HAP-1 (cell line): ENCODE measurements at regions not wholly inside any gene's neighbourhood (a gene's known extent, or its start where the extent isn't known, plus 50 kb on each side); places are given as distances from the start of the nearest gene placed in this dataset.

ENCODE experiments used
- DNase-seq, 2 experiments: peaks; one replicate each; pipeline ENCODE4 v3.0.0-alpha.2; 2016 to 2020; ENCODE audit warnings: low spot score in 2 of 2
- H3K27me3 ChIP-seq: fragments of 250-450 bp; sonication (Bioruptor Pico); 2 replicates; pipeline ENCODE4 v1.5.1; 2020; ENCODE audit warnings: low read depth, mild to moderate bottlenecking, moderate library complexity
- H3K36me3 ChIP-seq: fragments of 250-450 bp; sonication (Bioruptor Pico); replicated peaks from 2 replicates; pipeline ENCODE4 v1.5.1; 2020; ENCODE audit warnings: mild to moderate bottlenecking
- H3K4me1 ChIP-seq: fragments of 250-450 bp; sonication (Bioruptor Pico); 2 replicates; pipeline ENCODE4 v1.5.1; 2020; ENCODE audit warnings: mild to moderate bottlenecking
- H3K4me3 ChIP-seq: fragments of 250-450 bp; sonication (Bioruptor Pico); 2 replicates; pipeline ENCODE4 v1.5.1; 2020; ENCODE audit warnings: mild to moderate bottlenecking, moderate library complexity
- H3K9me3 ChIP-seq: fragments of 250-450 bp; sonication (Bioruptor Pico); 2 replicates; pipeline ENCODE4 v1.5.1; 2020; ENCODE audit warnings: mild to moderate bottlenecking, moderate library complexity
- in situ Hi-C: fragments of 300-500 bp; cut with MboI; formaldehyde crosslinking; loops from 3 replicates; pipeline ENCODE4 v1.14.3; 2020; ENCODE audit warnings: low sequenced_read_pairs, inconsistent platforms, mixed read lengths

- Histone ChIP-seq H3K27me3 (no peaks in the 10 kb centered on the region), H3K4me1 (no peaks in the 10 kb centered on the region), H3K9me3 (no peaks in the 10 kb centered on the region), H3K4me3 (no peak overlapping the region), H3K36me3 (no peaks in the 10 kb centered on the region)
- DNase-seq, result no peak
- in situ Hi-C loops, result no loop called here
Measured at GRCh38 chr3:148428862-148429605, 268.7 kb upstream of the AGTR1 start.

- H3K36me3 ChIP-seq, result no peaks in the 10 kb centered on the region
- in situ Hi-C loops, result no loop called here
- no peak for DNase-seq
- H3K4me3 ChIP-seq, result no peak overlapping the region
- no peaks in the 10 kb centered on the region for H3K27me3 ChIP-seq
- no peaks in the 10 kb centered on the region for H3K9me3 ChIP-seq
- H3K4me1 ChIP-seq, result no peaks in the 10 kb centered on the region
Measured at GRCh38 chr3:148433665-148434064, 264.0 kb upstream of the AGTR1 start.

GRCh38 chr3:148435534-148435933 lies 262.2 kb upstream of the AGTR1 start:
- DNase-seq, result no peak
- Histone ChIP-seq H3K4me3 (no peak overlapping the region), H3K36me3 (no peaks in the 10 kb centered on the region), H3K4me1 (no peaks in the 10 kb centered on the region), H3K9me3 (no peaks in the 10 kb centered on the region), H3K27me3 (no peaks in the 10 kb centered on the region)
- in situ Hi-C loops, result no loop called here

- Histone ChIP-seq H3K4me1 (no peaks in the 10 kb centered on the region), H3K9me3 (no peaks in the 10 kb centered on the region), H3K36me3 (no peaks in the 10 kb centered on the region), H3K4me3 (no peak overlapping the region), H3K27me3 (no peaks in the 10 kb centered on the region)
- no peak for DNase-seq
- in situ Hi-C loops, result no loop called here
Measured at GRCh38 chr3:148439254-148439822, 258.4 kb upstream of the AGTR1 start.

- Histone ChIP-seq H3K9me3 (no peaks in the 10 kb centered on the region), H3K4me3 (no peak overlapping the region), H3K4me1 (no peaks in the 10 kb centered on the region), H3K27me3 (no peaks in the 10 kb centered on the region), H3K36me3 (no peaks in the 10 kb centered on the region)
- in situ Hi-C loops, result no loop called here
- DNase-seq, result no peak
Measured at GRCh38 chr3:148441191-148441590, 256.5 kb upstream of the AGTR1 start.

- Histone ChIP-seq H3K9me3 (no peaks in the 10 kb centered on the region), H3K4me3 (no peak overlapping the region), H3K36me3 (no peaks in the 10 kb centered on the region), H3K27me3 (peaks cover 3% of the 10 kb centered on the region; the same call in 1 of the 2 replicates), H3K4me1 (no peaks in the 10 kb centered on the region)
- in situ Hi-C loops, result no loop called here
- DNase-seq, result no peak
Measured at GRCh38 chr3:148450819-148451218, 246.9 kb upstream of the AGTR1 start.

GRCh38 chr3:148451969-148452368 lies 245.7 kb upstream of the AGTR1 start:
- no peaks in the 10 kb centered on the region for H3K36me3 ChIP-seq
- no peaks in the 10 kb centered on the region for H3K9me3 ChIP-seq
- in situ Hi-C loops, result no loop called here
- no peak for DNase-seq
- no peak overlapping the region for H3K4me3 ChIP-seq
- no peaks in the 10 kb centered on the region for H3K4me1 ChIP-seq
- H3K27me3 ChIP-seq, result peaks cover 3% of the 10 kb centered on the region; the same call in 1 of the 2 replicates

- no peaks in the 10 kb centered on the region for H3K9me3 ChIP-seq
- H3K4me3 ChIP-seq, result no peak overlapping the region
- H3K27me3 ChIP-seq, result peaks cover 3% of the 10 kb centered on the region; the same call in 1 of the 2 replicates
- no peaks in the 10 kb centered on the region for H3K36me3 ChIP-seq
- H3K4me1 ChIP-seq, result no peaks in the 10 kb centered on the region
- in situ Hi-C loops, result no loop called here
- no peak for DNase-seq
Measured at GRCh38 chr3:148453781-148454191, 243.9 kb upstream of the AGTR1 start.

- Histone ChIP-seq H3K9me3 (no peaks in the 10 kb centered on the region), H3K4me3 (no peak overlapping the region), H3K4me1 (no peaks in the 10 kb centered on the region), H3K27me3 (no peaks in the 10 kb centered on the region), H3K36me3 (no peaks in the 10 kb centered on the region)
- DNase-seq, result no peak
- in situ Hi-C loops, result no loop called here
Measured at GRCh38 chr3:148455098-148455497, 242.6 kb upstream of the AGTR1 start.

- Histone ChIP-seq H3K27me3 (no peaks in the 10 kb centered on the region), H3K36me3 (no peaks in the 10 kb centered on the region), H3K4me1 (no peaks in the 10 kb centered on the region), H3K9me3 (no peaks in the 10 kb centered on the region), H3K4me3 (no peak overlapping the region)
- in situ Hi-C loops, result no loop called here
- no peak for DNase-seq
Measured at GRCh38 chr3:148457886-148458285, 239.8 kb upstream of the AGTR1 start.

- Histone ChIP-seq H3K4me1 (no peaks in the 10 kb centered on the region), H3K27me3 (no peaks in the 10 kb centered on the region), H3K36me3 (no peaks in the 10 kb centered on the region), H3K4me3 (no peak overlapping the region), H3K9me3 (no peaks in the 10 kb centered on the region)
- no peak for DNase-seq
- in situ Hi-C loops, result no loop called here
Measured at GRCh38 chr3:148459931-148460513, 237.7 kb upstream of the AGTR1 start.

GRCh38 chr3:148460686-148461085 lies 237.0 kb upstream of the AGTR1 start:
- DNase-seq, result no peak
- Histone ChIP-seq H3K27me3 (no peaks in the 10 kb centered on the region), H3K4me1 (no peaks in the 10 kb centered on the region), H3K36me3 (no peaks in the 10 kb centered on the region), H3K4me3 (no peak overlapping the region), H3K9me3 (no peaks in the 10 kb centered on the region)
- in situ Hi-C loops, result no loop called here

- Histone ChIP-seq H3K9me3 (no peaks in the 10 kb centered on the region), H3K4me3 (no peak overlapping the region), H3K27me3 (no peaks in the 10 kb centered on the region), H3K36me3 (no peaks in the 10 kb centered on the region), H3K4me1 (no peaks in the 10 kb centered on the region)
- in situ Hi-C loops, result no loop called here
- no peak for DNase-seq
Measured at GRCh38 chr3:148464246-148464645, 233.5 kb upstream of the AGTR1 start.

- no peak for DNase-seq
- Histone ChIP-seq H3K9me3 (no peaks in the 10 kb centered on the region), H3K27me3 (no peaks in the 10 kb centered on the region), H3K4me1 (no peaks in the 10 kb centered on the region), H3K36me3 (no peaks in the 10 kb centered on the region), H3K4me3 (no peak overlapping the region)
- in situ Hi-C loops, result no loop called here
Measured at GRCh38 chr3:148466143-148466542, 231.6 kb upstream of the AGTR1 start.
